GM23338 (cell line): ENCODE measurements at regions not wholly inside any gene's neighbourhood (a gene's known extent, or its start where the extent isn't known, plus 50 kb on each side); places are given as distances from the start of the nearest gene placed in this dataset.

Experiments used
- EZH2 ChIP-seq: fragments of 200-600 bp; sonication (generic); IDR thresholded peaks from one replicate; pipeline ENCODE4 v1.8.0; 2017; ENCODE audit warnings: antibody characterized with exemption, mild to moderate bottlenecking, low read depth; ENCODE audit not compliant: unreplicated experiment
- POLR2AphosphoS5 ChIP-seq: IDR thresholded peaks from 2 replicates; pipeline ENCODE4 v1.6.1; 2016; ENCODE audit warnings: antibody characterized with exemption, low read depth
- TF ChIP-seq, protein P1 (sequence below), 2 experiments: fragments of 200-600 bp in 1 of 2; sonication (generic) in 1 of 2; conservative IDR thresholded peaks; 2 replicates each; pipeline versions ENCODE4 v1.5.1 to v1.6.1; 2016 to 2017; ENCODE audit warnings: antibody characterized with exemption in 2 of 2, low read depth in 2 of 2, mild to moderate bottlenecking in 2 of 2, moderate library complexity in 1 of 2

DNA sequence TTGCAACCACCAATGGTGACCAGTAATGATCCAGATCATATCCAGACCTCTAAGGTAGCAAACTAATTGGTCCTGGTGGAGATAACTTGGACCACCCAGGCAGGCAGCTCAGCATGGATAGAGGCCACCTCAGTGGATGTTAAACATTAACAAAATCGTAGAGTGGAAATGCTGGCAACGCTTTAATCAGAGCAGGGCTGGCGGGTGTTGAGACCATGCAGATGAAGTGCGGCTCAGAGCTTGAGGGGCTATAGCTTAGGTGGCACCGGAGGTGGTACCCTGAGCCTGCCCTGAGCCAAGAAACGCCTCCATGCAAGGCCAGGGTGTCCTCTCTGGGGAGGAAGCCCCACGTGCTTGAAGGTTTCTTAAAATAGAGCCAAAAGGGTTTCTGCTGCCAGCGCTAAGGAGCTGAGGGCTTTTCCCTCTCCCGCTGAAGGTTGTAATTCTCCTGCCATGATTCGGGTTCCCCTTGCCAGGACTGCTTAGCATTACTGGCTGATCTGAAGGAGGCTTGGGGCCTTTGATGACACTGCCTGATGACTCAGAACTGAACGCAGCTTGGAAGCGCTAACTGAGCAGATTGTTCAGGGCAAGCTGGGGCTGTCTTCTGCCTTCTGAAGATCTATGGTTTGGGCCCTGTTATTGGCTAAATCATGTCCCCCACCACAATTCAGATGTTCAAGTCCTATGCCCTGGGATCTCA, 177.8 kb upstream of the ATP6AP2 start:
- TF ChIP-seq, protein P1, sequence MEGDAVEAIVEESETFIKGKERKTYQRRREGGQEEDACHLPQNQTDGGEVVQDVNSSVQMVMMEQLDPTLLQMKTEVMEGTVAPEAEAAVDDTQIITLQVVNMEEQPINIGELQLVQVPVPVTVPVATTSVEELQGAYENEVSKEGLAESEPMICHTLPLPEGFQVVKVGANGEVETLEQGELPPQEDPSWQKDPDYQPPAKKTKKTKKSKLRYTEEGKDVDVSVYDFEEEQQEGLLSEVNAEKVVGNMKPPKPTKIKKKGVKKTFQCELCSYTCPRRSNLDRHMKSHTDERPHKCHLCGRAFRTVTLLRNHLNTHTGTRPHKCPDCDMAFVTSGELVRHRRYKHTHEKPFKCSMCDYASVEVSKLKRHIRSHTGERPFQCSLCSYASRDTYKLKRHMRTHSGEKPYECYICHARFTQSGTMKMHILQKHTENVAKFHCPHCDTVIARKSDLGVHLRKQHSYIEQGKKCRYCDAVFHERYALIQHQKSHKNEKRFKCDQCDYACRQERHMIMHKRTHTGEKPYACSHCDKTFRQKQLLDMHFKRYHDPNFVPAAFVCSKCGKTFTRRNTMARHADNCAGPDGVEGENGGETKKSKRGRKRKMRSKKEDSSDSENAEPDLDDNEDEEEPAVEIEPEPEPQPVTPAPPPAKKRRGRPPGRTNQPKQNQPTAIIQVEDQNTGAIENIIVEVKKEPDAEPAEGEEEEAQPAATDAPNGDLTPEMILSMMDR (conservative IDR thresholded peaks at IDR 0.05; ENCODE audit: low read depth in 2 of 2) = no peak
- TF ChIP-seq EZH2 (no peak), POLR2AphosphoS5 (no peak)
